ENCODE measurements at regions not wholly inside any gene's neighbourhood (a gene's known extent, or its start where the extent isn't known, plus 50 kb on each side); places are given as distances from the start of the nearest gene placed in this dataset.

DNA sequence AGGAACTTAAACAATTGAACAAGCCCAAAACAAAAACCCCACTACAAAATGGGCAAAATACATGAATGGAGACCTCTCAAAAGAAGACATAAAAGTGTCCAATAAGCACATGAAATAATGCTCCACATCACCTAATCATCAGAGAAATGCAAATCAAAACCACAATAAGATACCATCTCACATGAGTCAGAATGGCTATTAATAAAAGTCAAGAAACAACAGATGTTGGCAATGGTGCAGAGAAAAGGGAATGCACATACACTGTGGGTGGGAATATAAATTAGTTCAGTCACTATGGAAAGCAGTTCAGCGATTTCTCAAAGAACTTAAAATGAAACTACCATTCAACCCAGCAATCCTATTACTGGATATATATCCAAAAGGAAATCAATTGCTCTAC lies 337.4 kb upstream of the GRIA1 start:
- no peak for TF ChIP-seq EZH2 (IDR thresholded peaks at IDR 0.05; ENCODE audit: low read length)
- TF ChIP-seq, protein P1, sequence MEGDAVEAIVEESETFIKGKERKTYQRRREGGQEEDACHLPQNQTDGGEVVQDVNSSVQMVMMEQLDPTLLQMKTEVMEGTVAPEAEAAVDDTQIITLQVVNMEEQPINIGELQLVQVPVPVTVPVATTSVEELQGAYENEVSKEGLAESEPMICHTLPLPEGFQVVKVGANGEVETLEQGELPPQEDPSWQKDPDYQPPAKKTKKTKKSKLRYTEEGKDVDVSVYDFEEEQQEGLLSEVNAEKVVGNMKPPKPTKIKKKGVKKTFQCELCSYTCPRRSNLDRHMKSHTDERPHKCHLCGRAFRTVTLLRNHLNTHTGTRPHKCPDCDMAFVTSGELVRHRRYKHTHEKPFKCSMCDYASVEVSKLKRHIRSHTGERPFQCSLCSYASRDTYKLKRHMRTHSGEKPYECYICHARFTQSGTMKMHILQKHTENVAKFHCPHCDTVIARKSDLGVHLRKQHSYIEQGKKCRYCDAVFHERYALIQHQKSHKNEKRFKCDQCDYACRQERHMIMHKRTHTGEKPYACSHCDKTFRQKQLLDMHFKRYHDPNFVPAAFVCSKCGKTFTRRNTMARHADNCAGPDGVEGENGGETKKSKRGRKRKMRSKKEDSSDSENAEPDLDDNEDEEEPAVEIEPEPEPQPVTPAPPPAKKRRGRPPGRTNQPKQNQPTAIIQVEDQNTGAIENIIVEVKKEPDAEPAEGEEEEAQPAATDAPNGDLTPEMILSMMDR (optimal IDR thresholded peaks at IDR 0.05 in 1 of 3, IDR thresholded peaks at IDR 0.05 in 1 of 3, conservative IDR thresholded peaks at IDR 0.05 in 1 of 3; ENCODE audit: extremely low read depth in 1 of 3, insufficient read depth in 2 of 3, low read length in 3 of 3): no peak
- H3K4me2 ChIP-seq (ENCODE audit: control insufficient read depth, extremely low read depth, insufficient read depth, low read depth, low read length): peak overlapping the region; percentile 25
- FAIRE-seq: peak; percentile 41

DNA sequence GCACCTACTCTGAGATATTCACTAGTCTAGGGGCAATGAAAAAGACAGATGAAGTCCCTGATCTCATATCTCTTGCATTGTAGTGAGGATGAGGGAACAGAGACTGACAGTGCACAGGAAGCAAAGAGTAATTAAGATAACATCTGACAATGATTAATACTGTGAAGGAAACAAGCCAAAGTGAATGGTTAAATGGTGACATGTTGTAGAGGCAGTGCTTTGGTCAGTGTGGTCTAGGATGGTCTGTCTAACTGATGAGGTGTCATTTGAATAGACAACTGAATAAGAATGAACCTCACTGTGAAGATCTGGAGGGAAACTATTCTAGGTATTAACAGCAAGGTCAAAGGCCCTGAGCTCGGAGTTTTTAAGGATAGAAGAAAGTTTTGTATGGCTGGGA lies 333.3 kb upstream of the GRIA1 start:
- FAIRE-seq: peak; percentile 85
- no peak overlapping the region for H2AFZ ChIP-seq (ENCODE audit: control insufficient read depth, low read length)
- H3K27ac ChIP-seq (ENCODE audit: control insufficient read depth, insufficient read depth, low read length): no peak overlapping the region
- no peaks in the 10 kb centered on the region for H3K27me3 ChIP-seq (ENCODE audit: control insufficient read depth, extremely low read depth, insufficient read depth, low read length)
- H3K79me2 ChIP-seq (ENCODE audit: control insufficient read depth, insufficient read depth, low read length): no peaks in the 10 kb centered on the region
- dilution Hi-C loops (cut with MboI; ENCODE audit: extremely low pct_ligation_motif_present, low sequenced_read_pairs): no loop called here
- H4K20me1 ChIP-seq (ENCODE audit: control insufficient read depth, extremely low read depth, insufficient read depth, low read length): no peaks in the 10 kb centered on the region
- peaks cover 33% of the 10 kb centered on the region for H3K4me1 ChIP-seq (ENCODE audit: control insufficient read depth, extremely low read depth, insufficient read depth, low read length)
- no peaks in the 10 kb centered on the region for H3K36me3 ChIP-seq (ENCODE audit: control insufficient read depth in 2 of 2, extremely low read depth in 1 of 2, insufficient read depth in 2 of 2, low read length in 2 of 2)
- no peak overlapping the region for H3K9ac ChIP-seq (ENCODE audit: control insufficient read depth, extremely low read depth, insufficient read depth, low read length)
- DNase-seq (ENCODE audit: low read depth, low spot score): no peak
- TF ChIP-seq EZH2 (IDR thresholded peaks at IDR 0.05; ENCODE audit: low read length): no peak
- TF ChIP-seq, protein P1 (optimal IDR thresholded peaks at IDR 0.05 in 1 of 3, IDR thresholded peaks at IDR 0.05 in 1 of 3, conservative IDR thresholded peaks at IDR 0.05 in 1 of 3; ENCODE audit: extremely low read depth in 1 of 3, insufficient read depth in 2 of 3, low read length in 3 of 3): no peak
- H3K4me3 ChIP-seq (ENCODE audit: control insufficient read depth in 2 of 3, extremely low read depth in 1 of 3, insufficient read depth in 2 of 3, low read depth in 1 of 3, low read length in 3 of 3): no peak overlapping the region
- no peaks in the 10 kb centered on the region for H3K9me3 ChIP-seq (ENCODE audit: control insufficient read depth, low read depth, low read length)
- no peaks in the 10 kb centered on the region for H3K9me1 ChIP-seq (ENCODE audit: control insufficient read depth, extremely low read depth, insufficient read depth, low read length)
- H3K4me2 ChIP-seq (ENCODE audit: control insufficient read depth, extremely low read depth, insufficient read depth, low read depth, low read length): no peak overlapping the region

More for the DNA sequence above, 337.4 kb upstream of the GRIA1 start:
- no peaks in the 10 kb centered on the region for H3K9me3 ChIP-seq (ENCODE audit: control insufficient read depth, low read depth, low read length)
- no peak overlapping the region for H3K4me3 ChIP-seq (ENCODE audit: control insufficient read depth in 2 of 3, extremely low read depth in 1 of 3, insufficient read depth in 2 of 3, low read depth in 1 of 3, low read length in 3 of 3)
- dilution Hi-C loops (cut with MboI; ENCODE audit: extremely low pct_ligation_motif_present, low sequenced_read_pairs): no loop called here
- H2AFZ ChIP-seq (ENCODE audit: control insufficient read depth, low read length): no peak overlapping the region
- H3K36me3 ChIP-seq (ENCODE audit: control insufficient read depth in 2 of 2, extremely low read depth in 1 of 2, insufficient read depth in 2 of 2, low read length in 2 of 2): no peaks in the 10 kb centered on the region
- peaks cover 16% of the 10 kb centered on the region for H3K4me1 ChIP-seq (ENCODE audit: control insufficient read depth, extremely low read depth, insufficient read depth, low read length)
- DNase-seq (ENCODE audit: low read depth, low spot score): no peak
- no peaks in the 10 kb centered on the region for H3K9me1 ChIP-seq (ENCODE audit: control insufficient read depth, extremely low read depth, insufficient read depth, low read length)
- H3K79me2 ChIP-seq (ENCODE audit: control insufficient read depth, insufficient read depth, low read length): no peaks in the 10 kb centered on the region
- H3K27ac ChIP-seq (ENCODE audit: control insufficient read depth, insufficient read depth, low read length): no peak overlapping the region
- no peaks in the 10 kb centered on the region for H3K27me3 ChIP-seq (ENCODE audit: control insufficient read depth, extremely low read depth, insufficient read depth, low read length)
- H4K20me1 ChIP-seq (ENCODE audit: control insufficient read depth, extremely low read depth, insufficient read depth, low read length): no peaks in the 10 kb centered on the region
- no peak overlapping the region for H3K9ac ChIP-seq (ENCODE audit: control insufficient read depth, extremely low read depth, insufficient read depth, low read length)
